GM19238 (cell line): ENCODE measurements at regions not wholly inside any gene's neighbourhood (a gene's known extent, or its start where the extent isn't known, plus 50 kb on each side); places are given as distances from the start of the nearest gene placed in this dataset.
"Not testable (repeated sequence)": the region's sequence is repeated elsewhere in the genome, so short reads cannot be mapped to it uniquely, and the experiment has no call there.

ENCODE experiments used
- DNase-seq: peaks from one replicate; pipeline ENCODE4 v3.0.0; 2011; ENCODE audit warnings: low spot score; ENCODE audit not compliant: insufficient read length

- DNase-seq: no peak
These were observed 188.5 kb downstream of the PWWP3B start for GRCh38 chrX:106356580-106356979.

GRCh38 chrX:106363214-106363613 lies 195.1 kb downstream of the PWWP3B start:
- DNase-seq: no peak

GRCh38 chrX:106378616-106379015 lies 210.5 kb downstream of the PWWP3B start:
- DNase-seq: no peak

- no peak for DNase-seq
These were observed 220.4 kb upstream of the RADX start for GRCh38 chrX:106391284-106391911.

GRCh38 chrX:106392346-106392745 lies 219.4 kb upstream of the RADX start:
- DNase-seq: no peak

- DNase-seq: no peak
These were observed 213.8 kb upstream of the RADX start for GRCh38 chrX:106397788-106398538.

GRCh38 chrX:106401965-106402559 lies 209.7 kb upstream of the RADX start:
- DNase-seq: no peak

GRCh38 chrX:106404512-106404911 lies 207.3 kb upstream of the RADX start:
- no peak for DNase-seq

- no peak for DNase-seq
These were observed 196.4 kb upstream of the RADX start for GRCh38 chrX:106415276-106415895.

GRCh38 chrX:106436691-106437090 lies 175.1 kb upstream of the RADX start:
- no peak for DNase-seq

GRCh38 chrX:106437407-106437806 lies 174.4 kb upstream of the RADX start:
- DNase-seq: no peak

GRCh38 chrX:106450405-106450804 lies 161.4 kb upstream of the RADX start:
- no peak for DNase-seq

- no peak for DNase-seq
These were observed 159.8 kb upstream of the RADX start for GRCh38 chrX:106451933-106452332.

- no peak for DNase-seq
These were observed 156.8 kb upstream of the RADX start for GRCh38 chrX:106454991-106455390.

GRCh38 chrX:106457802-106458201 lies 154.0 kb upstream of the RADX start:
- no peak for DNase-seq

- no peak for DNase-seq
These were observed 144.4 kb upstream of the RADX start for GRCh38 chrX:106467422-106467821.

GRCh38 chrX:106467943-106468342 lies 143.8 kb upstream of the RADX start:
- no peak for DNase-seq

GRCh38 chrX:106468433-106468832 lies 143.3 kb upstream of the RADX start:
- DNase-seq: no peak

- no peak for DNase-seq
These were observed 131.9 kb upstream of the RADX start for GRCh38 chrX:106479920-106480319.

GRCh38 chrX:106481341-106481740 lies 130.4 kb upstream of the RADX start:
- DNase-seq: peak; percentile 7

GRCh38 chrX:106484233-106484632 lies 127.5 kb upstream of the RADX start:
- DNase-seq: peak; percentile 15

- DNase-seq: not testable (repeated sequence)
These were observed 118.5 kb upstream of the RADX start for GRCh38 chrX:106493210-106493816.
